HL-60 (cell line): ENCODE measurements at regions not wholly inside any gene's neighbourhood (a gene's known extent, or its start where the extent isn't known, plus 50 kb on each side); places are given as distances from the start of the nearest gene placed in this dataset.

Experiments
- CTCF ChIP-seq: IDR thresholded peaks from one replicate; pipeline ENCODE4 v1.5.1; 2011; ENCODE audit warnings: low read length, control low read depth, inconsistent platforms; ENCODE audit not compliant: insufficient read depth
- SPI1 ChIP-seq: IDR thresholded peaks from 2 replicates; pipeline ENCODE4 v1.6.1; 2012; ENCODE audit warnings: low read depth, mild to moderate bottlenecking, borderline replicate concordance

DNA sequence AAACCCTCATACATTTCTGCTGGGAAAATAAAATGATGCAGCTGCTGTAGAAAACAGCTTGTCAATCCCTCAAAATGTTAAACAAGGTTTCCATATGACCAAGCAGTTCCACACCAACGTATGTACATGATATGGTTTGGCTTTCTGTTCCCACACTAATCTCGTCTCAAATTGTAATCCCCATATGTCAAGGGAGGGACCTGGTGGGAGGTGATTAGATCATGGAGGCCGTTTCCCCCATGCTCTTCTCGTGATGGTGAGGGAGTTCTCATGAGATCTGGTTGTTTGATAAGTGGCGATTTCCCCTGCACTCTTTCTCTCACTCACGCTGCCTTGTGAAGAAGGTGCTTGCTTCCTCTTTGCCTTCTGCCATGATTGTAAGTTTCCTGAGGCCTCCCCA lies 100.6 kb upstream of the SLC24A5 start:
- TF ChIP-seq CTCF (no peak), SPI1 (no peak)
